ENCODE measurements at regions not wholly inside any gene's neighbourhood (a gene's known extent, or its start where the extent isn't known, plus 50 kb on each side); places are given as distances from the start of the nearest gene placed in this dataset.
A peak's percentile ranks its signal among the peaks of the same experiment; 100 is the strongest.

DNA sequence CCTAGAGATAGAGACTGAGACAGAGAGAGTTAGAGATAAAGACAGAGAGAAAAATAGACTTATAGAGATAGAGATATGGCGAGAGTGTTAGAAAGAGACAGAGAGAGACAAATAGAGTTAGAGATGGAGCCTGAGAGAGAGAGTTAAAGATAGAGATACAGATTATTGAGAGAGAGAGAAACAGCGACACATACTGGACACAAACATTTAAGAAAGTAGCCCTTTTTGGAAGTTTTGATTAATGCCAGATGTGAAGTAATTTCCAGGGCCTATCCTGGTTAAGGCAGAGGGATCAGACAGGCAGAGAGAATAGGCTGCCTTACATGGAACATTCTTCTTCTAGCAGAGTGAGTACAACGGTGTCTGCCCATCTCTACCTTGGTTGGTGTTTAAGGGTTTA lies 311.6 kb upstream of the CDH7 start:
- DNase-seq: no peak
- H3K27me3 ChIP-seq (ENCODE audit: control insufficient read depth, insufficient read depth, low read length, poor library complexity, severe bottlenecking): no peaks in the 10 kb centered on the region
- no peaks in the 10 kb centered on the region for H3K36me3 ChIP-seq (ENCODE audit: control insufficient read depth, insufficient read depth, low read length)
- no peak overlapping the region for H3K27ac ChIP-seq (ENCODE audit: low read depth, low read length)
- peaks cover 2% of the 10 kb centered on the region for H3K9me3 Mint-ChIP-seq
- TF ChIP-seq, protein P1, sequence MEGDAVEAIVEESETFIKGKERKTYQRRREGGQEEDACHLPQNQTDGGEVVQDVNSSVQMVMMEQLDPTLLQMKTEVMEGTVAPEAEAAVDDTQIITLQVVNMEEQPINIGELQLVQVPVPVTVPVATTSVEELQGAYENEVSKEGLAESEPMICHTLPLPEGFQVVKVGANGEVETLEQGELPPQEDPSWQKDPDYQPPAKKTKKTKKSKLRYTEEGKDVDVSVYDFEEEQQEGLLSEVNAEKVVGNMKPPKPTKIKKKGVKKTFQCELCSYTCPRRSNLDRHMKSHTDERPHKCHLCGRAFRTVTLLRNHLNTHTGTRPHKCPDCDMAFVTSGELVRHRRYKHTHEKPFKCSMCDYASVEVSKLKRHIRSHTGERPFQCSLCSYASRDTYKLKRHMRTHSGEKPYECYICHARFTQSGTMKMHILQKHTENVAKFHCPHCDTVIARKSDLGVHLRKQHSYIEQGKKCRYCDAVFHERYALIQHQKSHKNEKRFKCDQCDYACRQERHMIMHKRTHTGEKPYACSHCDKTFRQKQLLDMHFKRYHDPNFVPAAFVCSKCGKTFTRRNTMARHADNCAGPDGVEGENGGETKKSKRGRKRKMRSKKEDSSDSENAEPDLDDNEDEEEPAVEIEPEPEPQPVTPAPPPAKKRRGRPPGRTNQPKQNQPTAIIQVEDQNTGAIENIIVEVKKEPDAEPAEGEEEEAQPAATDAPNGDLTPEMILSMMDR (conservative IDR thresholded peaks at IDR 0.05): peak; percentile 58
- H3K4me1 ChIP-seq (ENCODE audit: control insufficient read depth, insufficient read depth, low read length): no peaks in the 10 kb centered on the region
- H3K4me3 ChIP-seq (ENCODE audit: low read length): no peak overlapping the region
- no peaks in the 10 kb centered on the region for H3K4me1 Mint-ChIP-seq
- 81 to 91% methylated on average over 3 of the region's 3 CpGs for WGBS, 2 experiments (ENCODE audit: insufficient coverage in 1 of 2, insufficient read length in 1 of 2)
- no peak overlapping the region for H3K4me3 Mint-ChIP-seq
- H3K36me3 Mint-ChIP-seq (ENCODE audit: low read depth): no peaks in the 10 kb centered on the region
- no peak overlapping the region for H3K9ac ChIP-seq (ENCODE audit: extremely low read depth, low read length, poor library complexity, severe bottlenecking)
- no peaks in the 10 kb centered on the region for H3K9me3 ChIP-seq (ENCODE audit: control insufficient read depth, low read length)
- no peaks in the 10 kb centered on the region for H3K27me3 Mint-ChIP-seq (ENCODE audit: insufficient read depth)
- no peak overlapping the region for H3K27ac Mint-ChIP-seq

DNA sequence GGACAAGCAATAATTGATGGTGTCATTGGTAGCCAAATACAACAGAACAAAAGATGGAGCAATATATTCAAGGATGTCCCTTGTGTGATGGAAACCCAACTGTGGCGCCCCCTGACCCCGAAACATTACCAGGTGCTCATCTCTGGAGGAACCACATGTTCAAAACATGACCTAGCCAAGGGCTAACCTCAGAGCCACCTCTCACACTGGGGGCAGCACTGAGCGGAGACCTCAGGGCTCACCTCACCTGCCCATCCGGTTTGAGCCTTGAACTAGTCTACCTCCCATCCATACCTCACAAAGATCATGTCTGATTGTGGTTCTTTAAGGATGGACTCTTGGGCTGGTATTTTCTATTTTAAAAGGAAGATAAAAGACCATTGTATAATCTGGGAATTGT lies 314.4 kb upstream of the CDH7 start:
- Mint-ChIP-seq H3K27me3 (ENCODE audit: insufficient read depth) (no peaks in the 10 kb centered on the region), H3K4me1 (no peaks in the 10 kb centered on the region), H3K27ac (no peak overlapping the region), H3K9me3 (peaks cover 2% of the 10 kb centered on the region), H3K36me3 (ENCODE audit: low read depth) (no peaks in the 10 kb centered on the region), H3K4me3 (no peak overlapping the region)
- Histone ChIP-seq H3K27ac (ENCODE audit: low read depth, low read length) (no peak overlapping the region), H3K9ac (ENCODE audit: extremely low read depth, low read length, poor library complexity, severe bottlenecking) (no peak overlapping the region), H3K4me1 (ENCODE audit: control insufficient read depth, insufficient read depth, low read length) (no peaks in the 10 kb centered on the region), H3K27me3 (ENCODE audit: control insufficient read depth, insufficient read depth, low read length, poor library complexity, severe bottlenecking) (no peaks in the 10 kb centered on the region), H3K9me3 (ENCODE audit: control insufficient read depth, low read length) (no peaks in the 10 kb centered on the region), H3K4me3 (ENCODE audit: low read length) (no peak overlapping the region), H3K36me3 (ENCODE audit: control insufficient read depth, insufficient read depth, low read length) (no peaks in the 10 kb centered on the region)
- TF ChIP-seq, protein P1 (conservative IDR thresholded peaks at IDR 0.05): peak; percentile 66
- 93% methylated on average over 4 of the region's 4 CpGs; no CpG with 5 or more reads in 1 of the 2 experiments for WGBS, 2 experiments (ENCODE audit: insufficient coverage in 1 of 2, insufficient read length in 1 of 2)
- peak; percentile 80 for DNase-seq

DNA sequence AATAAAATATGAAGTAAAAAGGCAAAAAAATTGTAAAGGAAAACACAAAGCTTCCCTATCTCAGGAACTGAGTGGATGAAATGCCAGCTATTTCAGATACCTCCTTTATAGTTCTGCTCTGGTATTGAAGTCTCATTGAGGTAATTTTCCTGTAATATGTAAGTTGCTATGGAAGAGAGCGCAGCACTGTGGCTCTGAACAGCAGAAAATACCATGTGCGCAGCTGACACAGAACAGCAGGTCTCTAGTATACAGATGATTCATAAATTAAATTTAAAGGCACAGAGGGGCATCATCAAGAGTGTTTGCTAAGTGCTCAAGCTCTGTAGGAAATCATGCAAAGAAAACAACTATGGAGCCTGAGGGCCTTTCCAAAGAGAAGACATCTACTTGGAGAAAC lies 315.3 kb upstream of the CDH7 start:
- 96 to 98% methylated on average over 2 of the region's 2 CpGs for WGBS, 2 experiments (ENCODE audit: insufficient coverage in 1 of 2, insufficient read length in 1 of 2)
- no peaks in the 10 kb centered on the region for H3K36me3 Mint-ChIP-seq (ENCODE audit: low read depth)
- Histone ChIP-seq H3K36me3 (ENCODE audit: control insufficient read depth, insufficient read depth, low read length) (no peaks in the 10 kb centered on the region), H3K4me1 (ENCODE audit: control insufficient read depth, insufficient read depth, low read length) (no peaks in the 10 kb centered on the region), H3K27me3 (ENCODE audit: control insufficient read depth, insufficient read depth, low read length, poor library complexity, severe bottlenecking) (no peaks in the 10 kb centered on the region), H3K4me3 (ENCODE audit: low read length) (no peak overlapping the region), H3K9me3 (ENCODE audit: control insufficient read depth, low read length) (no peaks in the 10 kb centered on the region), H3K9ac (ENCODE audit: extremely low read depth, low read length, poor library complexity, severe bottlenecking) (no peak overlapping the region), H3K27ac (ENCODE audit: low read depth, low read length) (no peak overlapping the region)
- peaks cover 2% of the 10 kb centered on the region for H3K9me3 Mint-ChIP-seq
- H3K27me3 Mint-ChIP-seq (ENCODE audit: insufficient read depth): no peaks in the 10 kb centered on the region
- TF ChIP-seq, protein P1 (conservative IDR thresholded peaks at IDR 0.05): no peak
- H3K27ac Mint-ChIP-seq: no peak overlapping the region
- no peaks in the 10 kb centered on the region for H3K4me1 Mint-ChIP-seq
- no peak for DNase-seq
- no peak overlapping the region for H3K4me3 Mint-ChIP-seq

Data from endodermal cell (in vitro differentiated cells).